Keratinocyte (primary cell): ENCODE measurements at regions not wholly inside any gene's neighbourhood (a gene's known extent, or its start where the extent isn't known, plus 50 kb on each side); places are given as distances from the start of the nearest gene placed in this dataset.

Source experiments
- DNase-seq: peaks from one replicate; pipeline ENCODE4 v3.0.0-alpha.2; 2011; ENCODE audit warnings: low read depth, missing footprints, low spot score
- FAIRE-seq: peaks from 2 replicates; lab custom pipeline; 2011; peaks lifted over from hg19 to GRCh38; lab: Jason Lieb, UNC
- H2AFZ ChIP-seq: 2 replicates; pipeline ENCODE4 v1.6.0; 2012; ENCODE audit warnings: low read length, control low read depth, inconsistent platforms; ENCODE audit not compliant: control insufficient read depth
- H3K27ac ChIP-seq: 2 replicates; pipeline ENCODE4 v1.5.1; 2011; ENCODE audit warnings: low read length; ENCODE audit not compliant: control insufficient read depth, insufficient read depth
- H3K27me3 ChIP-seq: 3 replicates; pipeline ENCODE4 v1.6.0; 2011; ENCODE audit warnings: low read length; ENCODE audit not compliant: control insufficient read depth, insufficient read depth; ENCODE audit errors: extremely low read depth
- H3K36me3 ChIP-seq, 2 experiments: 2 replicates in 1 of 2; 3 replicates in 1 of 2; pipeline ENCODE4 v1.5.1; 2011; ENCODE audit warnings: low read length in 2 of 2, mild to moderate bottlenecking in 1 of 2; ENCODE audit not compliant: control insufficient read depth in 2 of 2, insufficient read depth in 2 of 2; ENCODE audit errors: extremely low read depth in 1 of 2
- H3K4me1 ChIP-seq: 3 replicates; pipeline ENCODE4 v1.5.1; 2011; ENCODE audit warnings: low read length; ENCODE audit not compliant: control insufficient read depth, insufficient read depth; ENCODE audit errors: extremely low read depth
- H3K4me2 ChIP-seq: 3 replicates; pipeline ENCODE4 v1.6.0; 2011; ENCODE audit warnings: low read depth, low read length; ENCODE audit not compliant: control insufficient read depth, insufficient read depth; ENCODE audit errors: extremely low read depth
- H3K4me3 ChIP-seq, 3 experiments: fragments of 200-600 bp in 1 of 3; sonication (generic) in 1 of 3; 2 replicates in 2 of 3; 3 replicates in 1 of 3; pipeline ENCODE4 v1.5.1; 2011 to 2016; ENCODE audit warnings: low read length in 3 of 3, mild to moderate bottlenecking in 3 of 3, control low read depth in 2 of 3, inconsistent platforms in 1 of 3, low read depth in 1 of 3, mixed read lengths in 1 of 3, mixed run types in 1 of 3, moderate library complexity in 1 of 3; ENCODE audit not compliant: control insufficient read depth in 2 of 3, insufficient read depth in 2 of 3; ENCODE audit errors: extremely low read depth in 1 of 3
- H3K79me2 ChIP-seq: 2 replicates; pipeline ENCODE4 v1.6.0; 2012; ENCODE audit warnings: low read length; ENCODE audit not compliant: control insufficient read depth, insufficient read depth
- H3K9ac ChIP-seq: 3 replicates; pipeline ENCODE4 v1.6.0; 2011; ENCODE audit warnings: low read length; ENCODE audit not compliant: control insufficient read depth, insufficient read depth; ENCODE audit errors: extremely low read depth
- H3K9me1 ChIP-seq: 3 replicates; pipeline ENCODE4 v1.6.0; 2011; ENCODE audit warnings: low read length; ENCODE audit not compliant: control insufficient read depth, insufficient read depth; ENCODE audit errors: extremely low read depth
- H3K9me3 ChIP-seq: 2 replicates; pipeline ENCODE4 v1.5.1; 2012; ENCODE audit warnings: low read depth, low read length; ENCODE audit not compliant: control insufficient read depth
- H4K20me1 ChIP-seq: 3 replicates; pipeline ENCODE4 v1.6.0; 2011; ENCODE audit warnings: low read length; ENCODE audit not compliant: control insufficient read depth, insufficient read depth; ENCODE audit errors: extremely low read depth
- EZH2 ChIP-seq: IDR thresholded peaks from one replicate; pipeline ENCODE4 v1.6.1; 2012; ENCODE audit warnings: inconsistent platforms, mild to moderate bottlenecking, low read length, moderate library complexity
- dilution Hi-C: fragments of 300-500 bp; cut with MboI; formaldehyde crosslinking; loops from one replicate; pipeline ENCODE4 v1.7.0; 2020; ENCODE audit warnings: low sequenced_read_pairs; ENCODE audit not compliant: extremely low pct_ligation_motif_present
- TF ChIP-seq, protein P1 (sequence below), 3 experiments: IDR thresholded peaks in 1 of 3; conservative IDR thresholded peaks in 1 of 3; optimal IDR thresholded peaks in 1 of 3; 2 replicates in 2 of 3; 3 replicates in 1 of 3; pipeline versions ENCODE3 to v1.5.1; 2011; ENCODE audit warnings: low read length in 3 of 3, mild to moderate bottlenecking in 3 of 3, moderate library complexity in 2 of 3, control low read depth in 1 of 3, inconsistent platforms in 1 of 3; ENCODE audit not compliant: insufficient read depth in 2 of 3; ENCODE audit errors: extremely low read depth in 1 of 3

DNA sequence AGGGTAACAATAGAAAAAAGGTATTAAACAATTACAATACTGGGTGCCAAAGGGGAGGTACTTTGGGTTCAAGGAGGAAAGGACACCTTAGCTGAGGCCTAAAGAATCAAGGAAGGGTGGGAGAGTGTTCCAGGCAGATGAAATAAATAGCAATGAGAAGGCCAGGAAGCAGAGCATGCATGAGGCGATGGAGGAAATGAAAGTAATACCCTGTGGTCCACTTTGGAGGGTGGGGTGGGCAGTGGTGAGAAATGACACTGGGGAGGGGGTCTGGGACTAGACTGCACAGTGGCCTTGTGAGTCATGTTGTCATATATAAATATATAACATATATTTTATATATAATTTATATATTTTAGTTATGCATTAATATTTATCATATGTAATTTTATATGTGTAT lies 55.9 kb downstream of the BHLHE40 start:
- no peak overlapping the region for H3K9ac ChIP-seq
- no peaks in the 10 kb centered on the region for H3K9me1 ChIP-seq
- no peak overlapping the region for H3K4me3 ChIP-seq
- H3K4me1 ChIP-seq, result no peaks in the 10 kb centered on the region
- H3K79me2 ChIP-seq, result no peaks in the 10 kb centered on the region
- dilution Hi-C loops, result no loop called here
- no peaks in the 10 kb centered on the region for H3K36me3 ChIP-seq
- H3K27me3 ChIP-seq, result no peaks in the 10 kb centered on the region
- DNase-seq (no peak), FAIRE-seq (no peak)
- H3K27ac ChIP-seq, result no peak overlapping the region
- H4K20me1 ChIP-seq, result no peaks in the 10 kb centered on the region
- H2AFZ ChIP-seq, result no peak overlapping the region
- no peaks in the 10 kb centered on the region for H3K9me3 ChIP-seq
- no peak for TF ChIP-seq EZH2
- TF ChIP-seq, protein P1, sequence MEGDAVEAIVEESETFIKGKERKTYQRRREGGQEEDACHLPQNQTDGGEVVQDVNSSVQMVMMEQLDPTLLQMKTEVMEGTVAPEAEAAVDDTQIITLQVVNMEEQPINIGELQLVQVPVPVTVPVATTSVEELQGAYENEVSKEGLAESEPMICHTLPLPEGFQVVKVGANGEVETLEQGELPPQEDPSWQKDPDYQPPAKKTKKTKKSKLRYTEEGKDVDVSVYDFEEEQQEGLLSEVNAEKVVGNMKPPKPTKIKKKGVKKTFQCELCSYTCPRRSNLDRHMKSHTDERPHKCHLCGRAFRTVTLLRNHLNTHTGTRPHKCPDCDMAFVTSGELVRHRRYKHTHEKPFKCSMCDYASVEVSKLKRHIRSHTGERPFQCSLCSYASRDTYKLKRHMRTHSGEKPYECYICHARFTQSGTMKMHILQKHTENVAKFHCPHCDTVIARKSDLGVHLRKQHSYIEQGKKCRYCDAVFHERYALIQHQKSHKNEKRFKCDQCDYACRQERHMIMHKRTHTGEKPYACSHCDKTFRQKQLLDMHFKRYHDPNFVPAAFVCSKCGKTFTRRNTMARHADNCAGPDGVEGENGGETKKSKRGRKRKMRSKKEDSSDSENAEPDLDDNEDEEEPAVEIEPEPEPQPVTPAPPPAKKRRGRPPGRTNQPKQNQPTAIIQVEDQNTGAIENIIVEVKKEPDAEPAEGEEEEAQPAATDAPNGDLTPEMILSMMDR (optimal IDR thresholded peaks at IDR 0.05 in 1 of 3, IDR thresholded peaks at IDR 0.05 in 1 of 3, conservative IDR thresholded peaks at IDR 0.05 in 1 of 3; ENCODE audit: extremely low read depth in 1 of 3, insufficient read depth in 2 of 3, low read length in 3 of 3), result no peak
- H3K4me2 ChIP-seq, result no peak overlapping the region

DNA sequence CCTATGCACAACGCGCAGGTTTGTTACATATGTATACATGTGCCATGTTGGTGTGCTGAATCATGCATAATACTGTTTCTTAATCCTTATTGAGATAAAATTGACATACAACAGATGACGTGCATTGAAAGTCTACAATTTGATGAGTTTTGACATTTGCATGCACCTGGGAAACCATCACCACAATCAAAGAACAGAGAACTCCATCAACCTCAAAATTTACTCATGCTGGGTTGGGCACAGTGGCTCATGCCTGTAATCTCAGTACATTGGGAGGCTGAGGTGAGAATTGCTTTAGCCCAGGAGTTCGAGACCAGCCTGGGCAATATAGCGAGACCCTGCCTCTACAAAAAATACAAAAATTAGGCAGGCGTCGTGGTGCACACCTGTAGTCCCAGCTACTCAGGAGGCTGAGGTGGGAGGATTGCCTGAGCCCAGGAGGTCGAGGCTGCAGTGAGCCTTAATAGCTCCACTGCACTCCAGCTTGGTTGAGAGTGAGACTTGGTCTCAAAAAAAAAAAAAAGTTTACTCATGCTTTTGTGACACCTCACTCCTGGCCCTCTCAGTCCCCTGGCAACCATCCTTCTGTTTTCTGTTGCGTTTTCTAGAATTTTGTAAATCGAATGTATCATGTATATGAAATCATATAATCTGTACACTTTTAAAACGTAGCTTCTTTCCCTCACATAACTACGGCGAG lies 56.6 kb downstream of the BHLHE40 start:
- TF ChIP-seq, protein P1 (optimal IDR thresholded peaks at IDR 0.05 in 1 of 3, IDR thresholded peaks at IDR 0.05 in 1 of 3, conservative IDR thresholded peaks at IDR 0.05 in 1 of 3; ENCODE audit: extremely low read depth in 1 of 3, insufficient read depth in 2 of 3, low read length in 3 of 3), result no peak
- no peak for TF ChIP-seq EZH2
- DNase-seq (no peak), FAIRE-seq (no peak)
- Histone ChIP-seq H3K9me1 (no peaks in the 10 kb centered on the region), H3K27ac (no peak overlapping the region), H3K4me3 (no peak overlapping the region), H3K79me2 (no peaks in the 10 kb centered on the region), H3K9ac (no peak overlapping the region), H3K4me2 (no peak overlapping the region), H4K20me1 (no peaks in the 10 kb centered on the region), H3K36me3 (no peaks in the 10 kb centered on the region), H2AFZ (no peak overlapping the region), H3K4me1 (no peaks in the 10 kb centered on the region), H3K27me3 (no peaks in the 10 kb centered on the region), H3K9me3 (no peaks in the 10 kb centered on the region)
- dilution Hi-C loops, result no loop called here
